Central memory CD8-positive, alpha-beta T cell (primary cell): ENCODE measurements at regions not wholly inside any gene's neighbourhood (a gene's known extent, or its start where the extent isn't known, plus 50 kb on each side); places are given as distances from the start of the nearest gene placed in this dataset.
"Not testable (repeated sequence)": the region's sequence is repeated elsewhere in the genome, so short reads cannot be mapped to it uniquely, and the experiment has no call there.

Experiments
- ATAC-seq: fragments of 150-1000 bp; cut with Tn5 transposase; replicated peaks from 2 replicates; pipeline ENCODE4 v1.10.0; 2022; ENCODE audit warnings: mild to moderate bottlenecking, moderate FRiP score, moderate number of reproducible peaks; ENCODE audit not compliant: poor library complexity, severe bottlenecking; ENCODE audit errors: extremely low read depth
- DNase-seq, 2 donors: peaks; one replicate each; pipeline ENCODE4 v3.0.0; 2021; ENCODE audit warnings: low spot score in 2 of 2
- H3K27ac Mint-ChIP-seq: one replicate; pipeline ENCODE4 v1.8.0; 2022; ENCODE audit warnings: low read depth, mild to moderate bottlenecking, moderate library complexity, mixed read lengths
- H3K27me3 Mint-ChIP-seq: one replicate; pipeline ENCODE4 v1.8.0; 2022; ENCODE audit warnings: mixed read lengths
- H3K36me3 Mint-ChIP-seq: one replicate; pipeline ENCODE4 v1.8.0; 2022; ENCODE audit warnings: mild to moderate bottlenecking, moderate library complexity, mixed read lengths; ENCODE audit not compliant: insufficient read depth
- H3K4me1 Mint-ChIP-seq: one replicate; pipeline ENCODE4 v1.8.0; 2022; ENCODE audit warnings: mixed read lengths
- H3K4me3 Mint-ChIP-seq: one replicate; pipeline ENCODE4 v1.8.0; 2022; ENCODE audit warnings: mild to moderate bottlenecking, moderate library complexity, mixed read lengths
- H3K9me3 Mint-ChIP-seq: one replicate; pipeline ENCODE4 v1.8.0; 2022; ENCODE audit warnings: mixed read lengths

GRCh38 chr20:48454671-48455490 is 372.9 kb downstream of the PREX1 start:
- DNase-seq = no peak
- Mint-ChIP-seq H3K27me3 (peaks cover 16% of the 10 kb centered on the region), H3K36me3 (no peaks in the 10 kb centered on the region), H3K27ac (no peak overlapping the region), H3K9me3 (no peaks in the 10 kb centered on the region), H3K4me3 (no peak overlapping the region), H3K4me1 (no peaks in the 10 kb centered on the region)
- no peak for ATAC-seq

- H3K4me3 Mint-ChIP-seq = no peak overlapping the region
- peaks cover 16% of the 10 kb centered on the region for H3K27me3 Mint-ChIP-seq
- ATAC-seq = no peak
- H3K4me1 Mint-ChIP-seq = no peaks in the 10 kb centered on the region
- H3K36me3 Mint-ChIP-seq = no peaks in the 10 kb centered on the region
- no peaks in the 10 kb centered on the region for H3K9me3 Mint-ChIP-seq
- H3K27ac Mint-ChIP-seq = no peak overlapping the region
- DNase-seq = no peak
These were observed 374.2 kb downstream of the PREX1 start for GRCh38 chr20:48453477-48454093.

GRCh38 chr20:48451401-48451800 is 376.4 kb downstream of the PREX1 start:
- no peaks in the 10 kb centered on the region for H3K4me1 Mint-ChIP-seq
- H3K4me3 Mint-ChIP-seq = no peak overlapping the region
- no peaks in the 10 kb centered on the region for H3K9me3 Mint-ChIP-seq
- H3K27me3 Mint-ChIP-seq = peaks cover 25% of the 10 kb centered on the region
- DNase-seq = no peak
- no peak for ATAC-seq
- H3K36me3 Mint-ChIP-seq = peaks cover 1% of the 10 kb centered on the region
- H3K27ac Mint-ChIP-seq = no peak overlapping the region

- Mint-ChIP-seq H3K9me3 (peaks cover 5% of the 10 kb centered on the region), H3K4me3 (no peak overlapping the region), H3K27me3 (peaks cover 35% of the 10 kb centered on the region), H3K4me1 (no peaks in the 10 kb centered on the region), H3K27ac (no peak overlapping the region), H3K36me3 (peaks cover 1% of the 10 kb centered on the region)
- ATAC-seq = no peak
- DNase-seq = no peak
These were observed 378.9 kb downstream of the PREX1 start for GRCh38 chr20:48448666-48449600.

- Mint-ChIP-seq H3K36me3 (peaks cover 1% of the 10 kb centered on the region), H3K4me1 (no peaks in the 10 kb centered on the region), H3K9me3 (peaks cover 5% of the 10 kb centered on the region), H3K27ac (no peak overlapping the region), H3K27me3 (peaks cover 45% of the 10 kb centered on the region), H3K4me3 (no peak overlapping the region)
- no peak for DNase-seq
- ATAC-seq = no peak
These were observed 380.3 kb downstream of the PREX1 start for GRCh38 chr20:48447456-48447855.

- no peaks in the 10 kb centered on the region for H3K4me1 Mint-ChIP-seq
- H3K27ac Mint-ChIP-seq = no peak overlapping the region
- H3K4me3 Mint-ChIP-seq = no peak overlapping the region
- peaks cover 60% of the 10 kb centered on the region for H3K27me3 Mint-ChIP-seq
- peaks cover 5% of the 10 kb centered on the region for H3K9me3 Mint-ChIP-seq
- DNase-seq (no peak), ATAC-seq (no peak)
- peaks cover 1% of the 10 kb centered on the region for H3K36me3 Mint-ChIP-seq
These were observed 382.0 kb downstream of the PREX1 start for GRCh38 chr20:48445827-48446226.

GRCh38 chr20:48444249-48444648 is 383.6 kb downstream of the PREX1 start:
- ATAC-seq (no peak), DNase-seq (no peak)
- Mint-ChIP-seq H3K9me3 (peaks cover 5% of the 10 kb centered on the region), H3K4me3 (no peak overlapping the region), H3K36me3 (peaks cover 1% of the 10 kb centered on the region), H3K27me3 (peaks cover 76% of the 10 kb centered on the region), H3K27ac (no peak overlapping the region), H3K4me1 (no peaks in the 10 kb centered on the region)

- peaks cover 5% of the 10 kb centered on the region for H3K9me3 Mint-ChIP-seq
- peaks cover 92% of the 10 kb centered on the region for H3K27me3 Mint-ChIP-seq
- no peaks in the 10 kb centered on the region for H3K36me3 Mint-ChIP-seq
- no peak overlapping the region for H3K27ac Mint-ChIP-seq
- no peak for DNase-seq
- ATAC-seq = no peak
- H3K4me3 Mint-ChIP-seq = no peak overlapping the region
- H3K4me1 Mint-ChIP-seq = no peaks in the 10 kb centered on the region
These were observed 386.9 kb downstream of the PREX1 start for GRCh38 chr20:48440916-48441315.

GRCh38 chr20:48440261-48440660 is 387.5 kb downstream of the PREX1 start:
- not testable (repeated sequence) for ATAC-seq, H3K27ac Mint-ChIP-seq, H3K9me3 Mint-ChIP-seq, H3K4me1 Mint-ChIP-seq, H3K36me3 Mint-ChIP-seq, H3K4me3 Mint-ChIP-seq, DNase-seq
- peaks cover 86% of the 10 kb centered on the region for H3K27me3 Mint-ChIP-seq

GRCh38 chr20:48437146-48437545 is 390.7 kb downstream of the PREX1 start:
- no peak for ATAC-seq
- no peaks in the 10 kb centered on the region for H3K9me3 Mint-ChIP-seq
- H3K27ac Mint-ChIP-seq = no peak overlapping the region

GRCh38 chr20:48436609-48437008 is 391.2 kb downstream of the PREX1 start:
- not testable (repeated sequence) for ATAC-seq, H3K27ac Mint-ChIP-seq, H3K9me3 Mint-ChIP-seq, H3K4me3 Mint-ChIP-seq, DNase-seq, H3K36me3 Mint-ChIP-seq, H3K4me1 Mint-ChIP-seq
- H3K27me3 Mint-ChIP-seq = peaks cover 54% of the 10 kb centered on the region

More at GRCh38 chr20:48437146-48437545, 390.7 kb downstream of the PREX1 start:
- Mint-ChIP-seq H3K36me3 (no peaks in the 10 kb centered on the region), H3K4me1 (no peaks in the 10 kb centered on the region), H3K27me3 (peaks cover 60% of the 10 kb centered on the region), H3K4me3 (no peak overlapping the region)
- no peak for DNase-seq

- peaks cover 15% of the 10 kb centered on the region for H3K4me1 Mint-ChIP-seq
These were observed 394.6 kb downstream of the PREX1 start for GRCh38 chr20:48433178-48433577.

More at GRCh38 chr20:48433178-48433577, 394.6 kb downstream of the PREX1 start:
- ATAC-seq = no peak
- peaks cover 11% of the 10 kb centered on the region for H3K9me3 Mint-ChIP-seq
- H3K27me3 Mint-ChIP-seq = peaks cover 20% of the 10 kb centered on the region
- H3K4me3 Mint-ChIP-seq = no peak overlapping the region
- no peaks in the 10 kb centered on the region for H3K36me3 Mint-ChIP-seq
- no peak for DNase-seq
- no peak overlapping the region for H3K27ac Mint-ChIP-seq
